Upper lobe of left lung (tissue), 6 donors: ENCODE measurements at regions not wholly inside any gene's neighbourhood (a gene's known extent, or its start where the extent isn't known, plus 50 kb on each side); places are given as distances from the start of the nearest gene placed in this dataset.

Experiments
- ATAC-seq, 2 donors: fragments of 200-7000 bp; cut with Tn5 transposase; one replicate each; pipeline ENCODE4 v1.9.1; 2022; ENCODE audit warnings: mild to moderate bottlenecking in 2 of 2, moderate library complexity in 2 of 2; ENCODE audit not compliant: low FRiP score in 2 of 2
- DNase-seq, 2 donors: peaks; one replicate each; pipeline ENCODE4 v3.0.0-alpha.2; 2019 to 2020
- H3K27ac ChIP-seq, 4 donors: fragments of 200-600 bp; sonication (generic); one replicate each; pipeline ENCODE4 v1.5.1; 2016 to 2019
- H3K27me3 ChIP-seq, 4 donors: fragments of 200-600 bp; sonication (generic); one replicate each; pipeline ENCODE4 v1.5.1; 2017 to 2019
- H3K36me3 ChIP-seq, 4 donors: fragments of 200-600 bp; sonication (generic); one replicate each; pipeline ENCODE4 v1.5.1; 2016 to 2019
- H3K4me1 ChIP-seq, 4 donors: fragments of 200-600 bp; sonication (generic); one replicate each; pipeline ENCODE4 v1.5.1; 2018 to 2019
- H3K4me3 ChIP-seq, 4 donors: fragments of 200-600 bp; sonication (generic); one replicate each; pipeline ENCODE4 v1.5.1; 2017 to 2019; ENCODE audit warnings: mild to moderate bottlenecking in 2 of 4, moderate library complexity in 1 of 4
- H3K9me3 ChIP-seq, 4 donors: fragments of 200-600 bp; sonication (generic); one replicate each; pipeline ENCODE4 v1.5.1; 2018 to 2019
- CTCF ChIP-seq, 6 experiments: fragments of 450-650 bp in 4 of 6; fragments of 200-600 bp in 2 of 6; sonication (generic) in 2 of 6; IDR thresholded peaks; one replicate each; pipeline ENCODE4 v1.5.1; 2016 to 2019; ENCODE audit warnings: antibody characterized with exemption in 6 of 6
- EP300 ChIP-seq, 4 donors: sonication (generic); formaldehyde crosslinking; IDR thresholded peaks; one replicate each; pipeline ENCODE4 v1.5.1; 2017; ENCODE audit warnings: antibody characterized with exemption in 4 of 4, control low read depth in 2 of 4
- POLR2A ChIP-seq, 4 donors: fragments of 450-650 bp; IDR thresholded peaks; one replicate each; pipeline ENCODE4 v1.5.1; 2016 to 2017; ENCODE audit warnings: antibody characterized with exemption in 4 of 4, mild to moderate bottlenecking in 2 of 4
- POLR2AphosphoS5 ChIP-seq, 2 donors: sonication (generic); formaldehyde crosslinking; IDR thresholded peaks; one replicate each; pipeline ENCODE4 v1.5.1; 2017; ENCODE audit warnings: antibody characterized with exemption in 2 of 2
- WGBS, 2 donors: methylation state at CpG; one replicate each; pipeline ENCODE4 v1.1.5; 2017 to 2018; 5-methylcytosine and 5-hydroxymethylcytosine counted together
- donor health status: DM: no; HTN: no; CAD: no; lungs with moderate emphysema.
- donor health status: DM: no; HTN: yes; CAD: no; lungs with severe emphysema.

GRCh38 chr15:93866476-93866875 is 364.9 kb upstream of the MCTP2 start:
- 55 to 86% methylated on average over 6 of the region's 6 CpGs for WGBS, 2 donors
- Histone ChIP-seq H3K27me3 (no peaks in the 10 kb centered on the region), H3K9me3 (no peaks in the 10 kb centered on the region), H3K4me3 (no peak overlapping the region), H3K4me1 (no peaks in the 10 kb centered on the region), H3K36me3 (no peaks in the 10 kb centered on the region), H3K27ac (no peak overlapping the region)
- TF ChIP-seq EP300 (IDR thresholded peaks at IDR 0.05) (no peak), POLR2AphosphoS5 (IDR thresholded peaks at IDR 0.05) (no peak), CTCF (IDR thresholded peaks at IDR 0.05) (no peak), POLR2A (IDR thresholded peaks at IDR 0.05) (no peak)
- ATAC-seq (no peak), DNase-seq (no peak)

- H3K36me3 ChIP-seq: no peaks in the 10 kb centered on the region
- no peaks in the 10 kb centered on the region for H3K9me3 ChIP-seq
- H3K27ac ChIP-seq: no peak overlapping the region
- H3K4me1 ChIP-seq: no peaks in the 10 kb centered on the region
- TF ChIP-seq POLR2A (IDR thresholded peaks at IDR 0.05) (peak in 1 of 4 donors; percentile 7), POLR2AphosphoS5 (IDR thresholded peaks at IDR 0.05) (no peak), CTCF (IDR thresholded peaks at IDR 0.05) (no peak), EP300 (IDR thresholded peaks at IDR 0.05) (no peak)
- WGBS, 2 donors: 79% methylated on average over 4 of the region's 4 CpGs
- no peak for DNase-seq
- ATAC-seq: peak in 1 of 2 donors; percentile 84
- H3K27me3 ChIP-seq: no peaks in the 10 kb centered on the region
- H3K4me3 ChIP-seq: no peak overlapping the region
Measured at GRCh38 chr15:93865586-93865985, 365.8 kb upstream of the MCTP2 start.

DNA sequence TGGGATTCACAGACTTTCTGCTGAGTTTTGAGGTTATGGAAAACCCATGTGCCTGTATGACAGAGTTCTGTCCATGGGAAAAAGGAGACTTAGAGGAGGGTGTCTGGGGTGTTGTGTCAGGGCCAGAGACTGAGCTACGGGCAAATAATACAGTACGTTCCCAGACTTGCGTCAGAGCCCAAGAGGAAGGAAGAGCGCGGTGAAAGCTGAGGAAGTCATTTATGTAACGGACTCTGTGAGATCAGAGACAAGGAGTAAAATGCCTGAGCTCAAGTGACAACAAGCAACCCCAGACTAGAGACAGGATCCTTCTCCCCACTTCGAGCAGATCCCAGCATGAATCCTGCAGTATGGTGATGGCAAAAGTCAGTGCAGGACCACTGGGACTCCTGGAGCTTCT is 368.6 kb upstream of the MCTP2 start:
- Histone ChIP-seq H3K36me3 (no peaks in the 10 kb centered on the region), H3K4me1 (no peaks in the 10 kb centered on the region), H3K9me3 (no peaks in the 10 kb centered on the region), H3K27me3 (no peaks in the 10 kb centered on the region), H3K27ac (peak overlapping the region; percentile 63 to 81 (median 78)), H3K4me3 (peak overlapping the region in 1 of 4 donors; percentile 9)
- 49 to 54% methylated on average over 7 of the region's 7 CpGs for WGBS, 2 donors
- TF ChIP-seq POLR2A (IDR thresholded peaks at IDR 0.05) (peak in 1 of 4 donors; percentile 73), EP300 (IDR thresholded peaks at IDR 0.05) (peak in 3 of 4 donors; percentile 53 to 76 (median 66)), CTCF (IDR thresholded peaks at IDR 0.05) (no peak), POLR2AphosphoS5 (IDR thresholded peaks at IDR 0.05) (peak; percentile 57 to 61)
- ATAC-seq (peak; percentile 66 to 69), DNase-seq (peak in 1 of 2 donors; percentile 73)

DNA sequence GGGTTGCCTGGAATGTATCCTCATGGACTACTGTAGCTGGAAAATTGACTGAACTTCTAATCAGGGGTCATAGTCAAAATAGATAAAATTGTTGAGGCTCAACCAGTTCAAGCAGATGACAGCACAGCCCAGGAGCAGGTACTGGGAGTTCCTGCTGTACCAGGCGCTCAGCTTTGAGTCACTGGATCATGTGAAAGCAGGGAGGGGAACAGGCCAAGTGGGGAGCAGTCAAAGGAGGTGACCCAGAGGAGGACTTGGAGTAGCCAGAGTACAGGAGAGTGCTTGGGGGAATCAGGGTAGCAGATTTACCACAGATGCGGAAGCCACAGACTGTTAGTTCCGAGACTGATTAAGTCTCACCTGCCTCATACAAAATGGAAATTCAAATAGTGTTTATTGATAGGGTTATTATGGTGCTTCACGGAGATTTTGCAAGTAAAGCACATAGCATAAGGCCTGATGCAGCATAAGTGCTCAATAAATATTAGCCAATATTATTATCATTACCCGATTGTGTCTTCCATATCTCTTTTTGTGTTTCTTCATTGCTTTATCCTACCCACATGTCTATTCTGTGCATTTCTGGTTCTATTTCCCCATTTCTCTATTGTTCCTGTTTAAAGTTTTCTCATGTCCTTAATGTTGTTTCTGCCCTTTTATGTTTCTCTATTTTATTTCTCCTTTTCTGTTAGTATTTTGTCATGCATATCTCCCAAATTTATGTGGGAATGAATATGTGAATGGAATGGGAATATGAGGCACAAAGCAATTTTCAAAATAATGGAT is 369.2 kb upstream of the MCTP2 start:
- peak overlapping the region; percentile 63 to 81 (median 78) for H3K27ac ChIP-seq
- H3K4me3 ChIP-seq: peak overlapping the region in 1 of 4 donors; percentile 9
- TF ChIP-seq POLR2AphosphoS5 (IDR thresholded peaks at IDR 0.05) (no peak), POLR2A (IDR thresholded peaks at IDR 0.05) (peak in 1 of 4 donors; percentile 9)
- H3K27me3 ChIP-seq: no peaks in the 10 kb centered on the region
- peak in 1 of 2 donors; percentile 46 for ATAC-seq
- no peaks in the 10 kb centered on the region for H3K36me3 ChIP-seq
- H3K9me3 ChIP-seq: no peaks in the 10 kb centered on the region
- peak in 1 of 2 donors; percentile 65 for DNase-seq
- no peaks in the 10 kb centered on the region for H3K4me1 ChIP-seq
- WGBS, 2 donors: 78 to 84% methylated on average over 5 of the region's 5 CpGs

GRCh38 chr15:93861413-93861812 is 369.9 kb upstream of the MCTP2 start:
- no peak for DNase-seq
- Histone ChIP-seq H3K4me1 (no peaks in the 10 kb centered on the region), H3K36me3 (no peaks in the 10 kb centered on the region), H3K27ac (peak overlapping the region in 3 of 4 donors; percentile 75 to 81 (median 81)), H3K9me3 (no peaks in the 10 kb centered on the region), H3K27me3 (no peaks in the 10 kb centered on the region), H3K4me3 (no peak overlapping the region)
- peak in 1 of 2 donors; percentile 82 for ATAC-seq
- WGBS, 2 donors: 77 to 80% methylated on average over 10 of the region's 10 CpGs
- TF ChIP-seq EP300 (IDR thresholded peaks at IDR 0.05): no peak
- TF ChIP-seq CTCF (IDR thresholded peaks at IDR 0.05): no peak
- no peak for TF ChIP-seq POLR2A (IDR thresholded peaks at IDR 0.05)
- no peak for TF ChIP-seq POLR2AphosphoS5 (IDR thresholded peaks at IDR 0.05)
